ENCODE measurements at regions not wholly inside any gene's neighbourhood (a gene's known extent, or its start where the extent isn't known, plus 50 kb on each side); places are given as distances from the start of the nearest gene placed in this dataset.
A peak's percentile ranks its signal among the peaks of the same experiment; 100 is the strongest.

- DNase-seq (ENCODE audit: low spot score), result no peak
Observed at GRCh38 chr6:140044626-140045025, 670.2 kb upstream of the CITED2 start.

- no peak for DNase-seq (ENCODE audit: low spot score)
Observed at GRCh38 chr6:140043762-140044378, 669.4 kb upstream of the CITED2 start.

GRCh38 chr6:140043357-140043756 is 668.9 kb upstream of the CITED2 start:
- peak; percentile 56 for DNase-seq (ENCODE audit: low spot score)

GRCh38 chr6:140041571-140042332 is 667.3 kb upstream of the CITED2 start:
- DNase-seq (ENCODE audit: low spot score), result no peak

GRCh38 chr6:140041056-140041455 is 666.6 kb upstream of the CITED2 start:
- no peak for DNase-seq (ENCODE audit: low spot score)

GRCh38 chr6:140040396-140040795 is 665.9 kb upstream of the CITED2 start:
- DNase-seq (ENCODE audit: low spot score), result no peak

GRCh38 chr6:140039364-140039763 is 664.9 kb upstream of the CITED2 start:
- DNase-seq (ENCODE audit: low spot score), result no peak

GRCh38 chr6:140036196-140036595 is 661.7 kb upstream of the CITED2 start:
- peak; percentile 25 for DNase-seq (ENCODE audit: low spot score)

- no peak for DNase-seq (ENCODE audit: low spot score)
Observed at GRCh38 chr6:140032189-140032588, 657.7 kb upstream of the CITED2 start.

- no peak for DNase-seq (ENCODE audit: low spot score)
Observed at GRCh38 chr6:140029551-140029950, 655.1 kb upstream of the CITED2 start.

GRCh38 chr6:140027219-140027618 is 652.8 kb upstream of the CITED2 start:
- no peak for DNase-seq (ENCODE audit: low spot score)

GRCh38 chr6:140026546-140026945 is 652.1 kb upstream of the CITED2 start:
- DNase-seq (ENCODE audit: low spot score), result no peak

- DNase-seq (ENCODE audit: low spot score), result no peak
Observed at GRCh38 chr6:140025171-140025570, 650.7 kb upstream of the CITED2 start.

GRCh38 chr6:140020207-140020791 is 645.9 kb upstream of the CITED2 start:
- no peak for DNase-seq (ENCODE audit: low spot score)

GRCh38 chr6:140018588-140018987 is 644.1 kb upstream of the CITED2 start:
- DNase-seq (ENCODE audit: low spot score), result no peak

- DNase-seq (ENCODE audit: low spot score), result no peak
Observed at GRCh38 chr6:140017470-140017869, 643.0 kb upstream of the CITED2 start.

- peak; percentile 9 for DNase-seq (ENCODE audit: low spot score)
Observed at GRCh38 chr6:140012150-140012549, 637.7 kb upstream of the CITED2 start.

- no peak for DNase-seq (ENCODE audit: low spot score)
Observed at GRCh38 chr6:140011537-140011936, 637.1 kb upstream of the CITED2 start.

- no peak for DNase-seq (ENCODE audit: low spot score)
Observed at GRCh38 chr6:140009286-140009685, 634.8 kb upstream of the CITED2 start.

- no peak for DNase-seq (ENCODE audit: low spot score)
Observed at GRCh38 chr6:140007525-140007924, 633.1 kb upstream of the CITED2 start.

GRCh38 chr6:140003217-140003616 is 628.8 kb upstream of the CITED2 start:
- no peak for DNase-seq (ENCODE audit: low spot score)

- no peak for DNase-seq (ENCODE audit: low spot score)
Observed at GRCh38 chr6:140002396-140003022, 628.1 kb upstream of the CITED2 start.

Data from umbilical cord (tissue), 1 donor.